Smooth muscle cell (in vitro differentiated cells): ENCODE measurements at regions not wholly inside any gene's neighbourhood (a gene's known extent, or its start where the extent isn't known, plus 50 kb on each side); places are given as distances from the start of the nearest gene placed in this dataset.

Experiments
- DNase-seq: peaks from one replicate; lab custom pipeline; 2025; ENCODE audit not compliant: unreplicated experiment; lab: John Stamatoyannopoulos, UW
- H2AFZ ChIP-seq: fragments of 200-600 bp; sonication (generic); 2 replicates; pipeline ENCODE4 v1.6.0; 2016; ENCODE audit warnings: antibody characterized with exemption, low read depth, mild to moderate bottlenecking
- H3F3A ChIP-seq: fragments of 200-600 bp; sonication (generic); 2 replicates; pipeline ENCODE4 v1.6.0; 2017; ENCODE audit warnings: antibody characterized with exemption, low read depth
- H3K27ac ChIP-seq: fragments of 200-600 bp; sonication (generic); 2 replicates; pipeline ENCODE4 v1.5.1; 2016; ENCODE audit warnings: low read depth, mild to moderate bottlenecking
- H3K27me3 ChIP-seq: fragments of 200-600 bp; sonication (generic); 2 replicates; pipeline ENCODE4 v1.6.1; 2016; ENCODE audit warnings: low read depth, mild to moderate bottlenecking
- H3K36me3 ChIP-seq: fragments of 200-600 bp; sonication (generic); 2 replicates; pipeline ENCODE4 v1.5.1; 2016; ENCODE audit warnings: low read depth
- H3K4me1 ChIP-seq: fragments of 200-600 bp; sonication (generic); 2 replicates; pipeline ENCODE4 v1.5.1; 2016; ENCODE audit warnings: low read depth
- H3K4me2 ChIP-seq: fragments of 200-600 bp; sonication (generic); 2 replicates; pipeline ENCODE4 v1.6.0; 2016; ENCODE audit warnings: mild to moderate bottlenecking
- H3K4me3 ChIP-seq: fragments of 200-600 bp; sonication (generic); 2 replicates; pipeline ENCODE4 v1.5.1; 2016; ENCODE audit warnings: mild to moderate bottlenecking
- H3K79me2 ChIP-seq: fragments of 200-600 bp; sonication (generic); 2 replicates; pipeline ENCODE4 v1.6.0; 2016; ENCODE audit warnings: low read depth, mild to moderate bottlenecking
- H3K9ac ChIP-seq: fragments of 200-600 bp; sonication (generic); 2 replicates; pipeline ENCODE4 v1.6.0; 2016; ENCODE audit warnings: low read depth
- H3K9me3 ChIP-seq: fragments of 200-600 bp; sonication (generic); replicated peaks from 2 replicates; pipeline ENCODE4 v1.5.1; 2016; ENCODE audit warnings: low read depth
- H4K20me1 ChIP-seq: fragments of 200-600 bp; sonication (generic); 2 replicates; pipeline ENCODE4 v1.6.0; 2016; ENCODE audit warnings: low read depth
- WGBS: methylation state at CpG from one replicate; pipeline ENCODE4 v1.1.7; 2016; ENCODE audit warnings: low lambda C conversion rate; 5-methylcytosine and 5-hydroxymethylcytosine counted together
- TF ChIP-seq, protein P1 (sequence below): fragments of 200-600 bp; sonication (generic); IDR thresholded peaks from 2 replicates; pipeline ENCODE4 v1.5.1; 2017; ENCODE audit warnings: borderline replicate concordance, mild to moderate bottlenecking, antibody characterized with exemption; ENCODE audit not compliant: insufficient read depth, poor library complexity, severe bottlenecking

- Histone ChIP-seq H3K4me2 (no peak overlapping the region), H3K9ac (no peak overlapping the region), H3K27ac (no peak overlapping the region), H3K27me3 (no peaks in the 10 kb centered on the region), H3K36me3 (no peaks in the 10 kb centered on the region), H3F3A (no peaks in the 10 kb centered on the region), H3K4me1 (no peaks in the 10 kb centered on the region), H3K4me3 (no peak overlapping the region), H2AFZ (no peak overlapping the region), H3K79me2 (no peaks in the 10 kb centered on the region), H4K20me1 (no peaks in the 10 kb centered on the region), H3K9me3 (no peaks in the 10 kb centered on the region)
- DNase-seq = no peak
- TF ChIP-seq, protein P1, sequence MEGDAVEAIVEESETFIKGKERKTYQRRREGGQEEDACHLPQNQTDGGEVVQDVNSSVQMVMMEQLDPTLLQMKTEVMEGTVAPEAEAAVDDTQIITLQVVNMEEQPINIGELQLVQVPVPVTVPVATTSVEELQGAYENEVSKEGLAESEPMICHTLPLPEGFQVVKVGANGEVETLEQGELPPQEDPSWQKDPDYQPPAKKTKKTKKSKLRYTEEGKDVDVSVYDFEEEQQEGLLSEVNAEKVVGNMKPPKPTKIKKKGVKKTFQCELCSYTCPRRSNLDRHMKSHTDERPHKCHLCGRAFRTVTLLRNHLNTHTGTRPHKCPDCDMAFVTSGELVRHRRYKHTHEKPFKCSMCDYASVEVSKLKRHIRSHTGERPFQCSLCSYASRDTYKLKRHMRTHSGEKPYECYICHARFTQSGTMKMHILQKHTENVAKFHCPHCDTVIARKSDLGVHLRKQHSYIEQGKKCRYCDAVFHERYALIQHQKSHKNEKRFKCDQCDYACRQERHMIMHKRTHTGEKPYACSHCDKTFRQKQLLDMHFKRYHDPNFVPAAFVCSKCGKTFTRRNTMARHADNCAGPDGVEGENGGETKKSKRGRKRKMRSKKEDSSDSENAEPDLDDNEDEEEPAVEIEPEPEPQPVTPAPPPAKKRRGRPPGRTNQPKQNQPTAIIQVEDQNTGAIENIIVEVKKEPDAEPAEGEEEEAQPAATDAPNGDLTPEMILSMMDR = no peak
These were observed 123.6 kb upstream of the XIRP2 start for GRCh38 chr2:166764702-166765101.

GRCh38 chr2:166764216-166764615 is 124.1 kb upstream of the XIRP2 start:
- H3K4me3 ChIP-seq = no peak overlapping the region
- H3F3A ChIP-seq = no peaks in the 10 kb centered on the region
- H4K20me1 ChIP-seq = no peaks in the 10 kb centered on the region
- H3K79me2 ChIP-seq = no peaks in the 10 kb centered on the region
- H3K9ac ChIP-seq = no peak overlapping the region
- H3K4me2 ChIP-seq = no peak overlapping the region
- no peaks in the 10 kb centered on the region for H3K9me3 ChIP-seq
- H3K4me1 ChIP-seq = no peaks in the 10 kb centered on the region
- no peaks in the 10 kb centered on the region for H3K36me3 ChIP-seq
- no peak for DNase-seq
- WGBS = 93% methylated on average over 1 of the region's 1 CpG
- no peaks in the 10 kb centered on the region for H3K27me3 ChIP-seq
- TF ChIP-seq, protein P1 = no peak
- H3K27ac ChIP-seq = no peak overlapping the region
- no peak overlapping the region for H2AFZ ChIP-seq

DNA sequence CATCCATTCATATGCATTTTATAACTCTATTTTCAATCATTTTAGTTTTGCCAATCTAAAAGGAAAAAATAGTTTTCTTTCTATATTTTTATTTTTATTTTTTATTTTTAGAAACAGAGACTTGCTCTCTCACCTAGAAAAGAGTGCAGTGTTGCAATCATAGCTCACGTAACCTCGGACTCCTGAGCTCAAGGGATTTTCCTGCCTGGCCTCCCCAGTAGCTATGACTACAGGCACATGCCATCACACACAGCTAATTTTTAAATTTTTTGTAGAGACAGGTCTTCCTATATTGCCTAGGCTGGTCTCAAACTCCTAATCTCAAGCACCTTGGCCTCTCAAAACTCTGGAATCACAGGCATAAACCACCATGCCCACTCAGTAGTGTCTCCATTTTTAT is 125.5 kb upstream of the XIRP2 start:
- no peak overlapping the region for H3K9ac ChIP-seq
- H3F3A ChIP-seq = no peaks in the 10 kb centered on the region
- H3K27me3 ChIP-seq = no peaks in the 10 kb centered on the region
- 90% methylated on average over 2 of the region's 2 CpGs for WGBS
- TF ChIP-seq, protein P1 = no peak
- H2AFZ ChIP-seq = no peak overlapping the region
- H3K79me2 ChIP-seq = no peaks in the 10 kb centered on the region
- H3K4me1 ChIP-seq = no peaks in the 10 kb centered on the region
- no peaks in the 10 kb centered on the region for H3K36me3 ChIP-seq
- no peak overlapping the region for H3K4me3 ChIP-seq
- DNase-seq = no peak
- H3K9me3 ChIP-seq = no peaks in the 10 kb centered on the region
- H3K27ac ChIP-seq = no peak overlapping the region
- no peaks in the 10 kb centered on the region for H4K20me1 ChIP-seq
- no peak overlapping the region for H3K4me2 ChIP-seq

DNA sequence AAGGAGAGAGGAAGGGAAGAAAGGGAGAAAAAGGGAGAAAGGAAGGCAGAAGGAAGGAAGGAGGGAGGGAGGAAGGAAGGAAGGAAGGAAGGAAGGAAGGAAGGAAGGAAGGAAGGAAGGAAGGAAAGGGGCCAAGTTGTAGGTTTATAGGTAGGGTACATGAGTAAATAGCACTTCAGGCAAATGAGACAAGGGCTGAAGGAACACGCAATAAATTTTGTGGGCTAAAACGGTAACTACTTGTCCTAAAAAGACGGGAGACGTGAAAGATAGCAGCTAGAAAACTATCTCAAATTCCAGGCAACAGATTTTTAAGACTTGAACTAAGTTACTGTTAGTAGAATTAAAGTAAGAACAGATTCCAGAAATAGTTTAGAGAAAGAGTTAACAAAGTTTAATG is 129.3 kb upstream of the XIRP2 start:
- Histone ChIP-seq H3K4me3 (no peak overlapping the region), H2AFZ (no peak overlapping the region)
- TF ChIP-seq, protein P1 = no peak

More for the DNA sequence above, 129.3 kb upstream of the XIRP2 start:
- H3K9me3 ChIP-seq = no peaks in the 10 kb centered on the region
- no peaks in the 10 kb centered on the region for H3K79me2 ChIP-seq
- WGBS = 85% methylated on average over 4 of the region's 4 CpGs
- no peak overlapping the region for H3K27ac ChIP-seq
- H3K9ac ChIP-seq = no peak overlapping the region
- H4K20me1 ChIP-seq = no peaks in the 10 kb centered on the region
- no peaks in the 10 kb centered on the region for H3K4me1 ChIP-seq
- no peaks in the 10 kb centered on the region for H3K27me3 ChIP-seq
- no peaks in the 10 kb centered on the region for H3K36me3 ChIP-seq
- no peak for DNase-seq
- no peak overlapping the region for H3K4me2 ChIP-seq
- H3F3A ChIP-seq = no peaks in the 10 kb centered on the region
